GM15510 (cell line): ENCODE measurements at regions not wholly inside any gene's neighbourhood (a gene's known extent, or its start where the extent isn't known, plus 50 kb on each side); places are given as distances from the start of the nearest gene placed in this dataset.

Experiments
- POLR2A ChIP-seq: IDR thresholded peaks from 3 replicates; pipeline ENCODE4 v1.6.1; 2011; ENCODE audit warnings: borderline replicate concordance; ENCODE audit not compliant: insufficient read length; ENCODE audit errors: extremely low read depth

DNA sequence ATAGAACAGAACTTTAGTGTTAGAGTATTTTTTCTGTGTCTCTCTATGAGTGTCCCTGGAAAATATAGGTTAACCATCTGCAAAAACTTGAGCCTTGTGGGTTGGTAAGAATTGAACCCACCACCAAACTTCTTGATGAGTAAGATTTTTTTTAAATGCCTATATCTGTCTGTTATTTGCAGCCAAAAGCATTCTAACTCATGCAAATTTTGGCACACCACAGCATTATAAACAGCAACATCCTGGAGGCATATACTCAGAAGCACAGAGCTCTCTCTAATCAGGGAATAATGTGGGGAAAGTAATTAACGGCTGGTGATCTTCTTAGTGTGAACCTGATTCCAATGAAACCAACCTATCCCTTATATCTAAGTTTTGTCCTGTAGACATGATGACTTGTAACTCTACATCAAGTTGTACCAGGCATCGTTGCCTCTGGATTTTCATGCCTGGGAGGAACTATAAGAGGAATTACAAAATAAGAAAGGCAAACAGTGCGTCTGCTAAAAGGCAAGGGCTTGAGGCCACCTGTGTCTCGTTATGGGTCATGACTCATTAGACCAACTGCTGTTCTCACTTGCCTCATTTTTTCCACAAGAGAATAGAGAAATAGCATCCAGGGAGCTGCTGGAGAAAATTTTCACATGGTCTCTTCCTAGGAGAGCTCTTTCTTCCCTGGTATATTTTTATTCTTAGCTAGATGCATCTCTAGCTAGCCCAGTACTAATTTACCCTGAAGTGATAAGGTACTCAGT, 202.4 kb downstream of the CHIC2 start:
- TF ChIP-seq POLR2A = no peak

DNA sequence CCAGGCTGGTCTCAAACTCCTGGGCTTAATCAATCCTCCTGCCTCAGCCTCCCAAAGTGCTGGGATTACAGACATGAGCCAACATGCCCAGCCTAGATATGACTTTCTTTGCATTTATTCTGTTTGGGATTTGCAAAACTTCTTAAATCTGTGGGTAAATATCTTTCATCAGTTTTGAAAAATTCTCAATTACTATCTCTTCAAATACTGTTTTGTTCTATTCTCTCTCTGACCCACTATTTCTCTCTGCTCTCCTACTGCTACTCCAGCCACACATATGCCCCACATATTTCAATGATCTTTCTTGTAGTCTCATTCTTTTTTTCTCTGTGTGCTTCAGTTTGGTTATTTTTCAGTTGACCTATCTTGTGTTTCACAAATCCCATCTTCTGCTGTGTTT, 205.1 kb downstream of the CHIC2 start:
- TF ChIP-seq POLR2A = no peak

DNA sequence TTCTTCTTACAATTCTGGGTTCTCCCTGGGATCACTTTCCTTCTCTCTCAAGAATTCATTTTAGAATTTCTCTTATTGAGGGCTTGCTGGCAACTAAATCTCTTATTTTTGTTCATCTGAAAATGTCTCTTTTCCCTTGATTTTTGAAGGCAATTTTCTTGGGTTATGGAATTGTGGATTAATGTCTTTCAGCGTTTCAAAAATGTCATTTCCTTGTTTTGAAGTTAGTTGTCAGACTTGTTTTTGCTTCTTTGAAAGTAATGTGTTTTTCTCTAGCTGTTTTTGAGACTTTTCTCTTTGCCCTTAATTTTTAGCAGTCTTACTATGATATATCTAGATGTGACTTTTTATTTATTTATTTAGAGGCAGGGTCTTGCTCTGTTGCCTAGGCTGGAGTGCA, 205.7 kb downstream of the CHIC2 start:
- TF ChIP-seq POLR2A = no peak

DNA sequence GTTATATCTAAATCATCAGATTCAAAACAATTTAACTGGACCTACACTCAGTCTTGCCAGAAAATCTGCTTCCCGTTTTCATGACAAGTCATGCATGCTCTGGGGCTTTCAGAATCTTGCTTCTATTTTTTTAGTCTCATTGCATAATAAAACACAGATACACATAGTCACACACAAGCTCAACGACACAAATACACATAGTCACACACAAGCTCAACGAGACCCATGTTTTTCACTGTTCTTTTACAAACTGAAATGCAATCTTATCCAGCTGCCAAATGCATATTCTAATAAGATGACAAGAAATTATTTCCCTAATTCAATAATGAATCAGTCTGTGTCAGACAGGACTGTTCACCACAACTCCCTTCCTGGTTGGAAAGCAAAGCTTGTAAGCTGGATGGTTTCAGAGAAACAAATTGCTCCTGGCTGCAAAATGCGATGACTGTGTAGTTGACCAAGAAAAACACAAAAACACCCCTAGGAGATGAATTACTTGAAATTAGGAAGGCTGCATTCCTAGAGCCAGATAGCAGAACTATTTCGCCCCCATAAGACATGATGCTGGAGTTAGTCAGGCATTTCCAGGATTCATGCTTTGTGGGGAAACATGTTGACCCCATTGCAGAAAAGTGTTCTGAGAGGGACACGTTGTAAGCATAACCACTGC, 208.7 kb downstream of the CHIC2 start:
- no peak for TF ChIP-seq POLR2A

DNA sequence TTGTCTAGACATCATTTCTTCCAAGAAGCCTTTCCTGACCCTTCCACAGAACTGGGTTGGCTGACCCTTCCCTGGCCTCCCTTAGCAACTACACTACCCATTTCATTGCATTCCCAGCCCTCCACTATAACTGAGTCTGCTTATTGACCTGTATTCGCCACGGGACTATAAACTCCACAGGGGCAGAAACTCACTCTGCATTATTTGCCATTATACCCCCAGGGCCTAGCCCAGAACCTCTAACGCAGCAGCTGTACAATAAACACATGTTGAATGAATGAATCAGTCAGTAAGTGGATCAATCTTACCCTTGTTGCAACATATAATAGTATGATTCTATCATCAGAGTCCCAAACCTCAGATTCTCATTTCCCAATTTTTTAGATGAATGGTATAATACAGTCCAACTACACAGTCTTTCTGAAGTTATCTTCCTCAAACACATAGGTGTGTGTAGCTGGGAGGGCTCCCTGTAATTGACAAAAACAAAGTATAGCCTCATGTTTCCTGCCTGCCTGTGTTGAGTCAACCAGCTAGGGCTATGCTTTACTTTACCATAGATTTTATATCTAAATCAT, 209.3 kb downstream of the CHIC2 start:
- no peak for TF ChIP-seq POLR2A

DNA sequence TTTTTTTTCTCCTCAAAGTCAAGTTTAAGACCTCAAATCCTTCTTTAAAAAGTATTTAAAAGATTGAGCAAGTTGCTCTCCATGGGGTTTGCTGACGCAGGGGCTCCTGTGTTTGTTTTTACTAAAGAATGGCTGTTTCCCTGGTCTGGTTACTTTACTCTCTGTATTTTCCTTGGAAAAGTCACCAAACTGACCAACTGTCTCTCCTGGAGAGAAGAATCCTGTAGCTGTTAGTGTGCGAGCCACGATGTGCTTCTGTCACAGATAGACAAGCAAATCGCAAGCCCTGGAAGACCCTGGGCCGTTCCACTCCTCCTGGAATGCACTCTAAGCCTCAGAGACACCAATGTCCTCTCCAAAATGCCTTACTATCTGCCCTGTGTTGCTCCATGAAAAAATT, 212.1 kb downstream of the CHIC2 start:
- no peak for TF ChIP-seq POLR2A

DNA sequence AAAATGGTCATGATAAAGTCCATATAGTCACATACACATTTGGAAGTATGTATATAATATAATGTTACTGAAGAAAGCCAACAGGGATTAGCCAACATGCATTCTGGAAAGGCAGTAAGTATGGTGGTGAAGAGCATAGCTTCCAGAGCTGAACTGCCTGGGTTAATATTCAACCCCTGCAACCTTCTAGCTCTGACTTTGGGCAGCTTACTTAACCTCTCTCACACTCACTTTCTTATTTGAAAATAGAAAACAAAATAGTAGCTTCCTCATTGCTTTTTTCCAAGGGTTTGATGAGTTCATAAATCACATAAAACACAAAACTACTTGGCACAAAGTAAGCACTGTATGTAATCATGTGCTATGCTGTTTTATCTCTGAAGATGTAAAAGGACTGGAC, 216.4 kb downstream of the CHIC2 start:
- no peak for TF ChIP-seq POLR2A

DNA sequence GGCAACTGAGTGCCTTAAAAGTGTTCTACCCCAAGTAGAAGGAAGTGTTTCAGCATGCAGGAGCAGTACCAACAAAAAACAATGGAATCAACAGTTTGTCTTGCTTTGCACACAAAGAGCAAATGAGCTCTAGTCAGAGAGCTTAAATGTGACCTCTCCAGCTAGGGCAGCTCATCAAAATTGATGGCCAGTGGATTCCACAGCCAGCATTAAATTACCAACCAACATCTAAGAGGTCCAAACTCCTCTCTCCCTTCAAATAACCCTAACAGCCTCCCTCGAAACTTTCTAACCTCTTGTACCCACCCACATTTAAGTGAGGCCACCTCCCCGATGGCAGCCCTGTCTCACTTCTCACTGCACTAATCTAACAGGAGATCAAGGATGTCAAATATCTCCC, 219.9 kb downstream of the CHIC2 start:
- no peak for TF ChIP-seq POLR2A

DNA sequence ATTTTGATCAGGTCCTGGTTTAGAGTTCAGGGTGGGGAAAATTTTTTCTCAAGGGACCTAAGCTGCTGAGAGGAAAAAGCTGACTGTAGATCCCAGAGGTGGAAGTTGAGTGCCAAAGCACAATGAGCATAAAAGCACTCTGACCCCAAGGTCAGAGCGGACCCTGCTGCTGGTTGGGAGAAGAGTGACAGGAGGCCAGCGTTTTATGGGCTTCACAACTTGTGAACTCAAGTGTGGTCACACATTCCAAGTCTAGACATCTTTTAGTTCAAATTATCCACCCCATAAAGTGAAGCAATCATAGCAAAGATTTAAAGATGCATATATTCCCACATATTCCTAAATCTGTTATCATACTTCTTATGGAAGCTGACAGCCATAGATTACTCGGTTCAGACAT, 220.3 kb downstream of the CHIC2 start:
- no peak for TF ChIP-seq POLR2A

DNA sequence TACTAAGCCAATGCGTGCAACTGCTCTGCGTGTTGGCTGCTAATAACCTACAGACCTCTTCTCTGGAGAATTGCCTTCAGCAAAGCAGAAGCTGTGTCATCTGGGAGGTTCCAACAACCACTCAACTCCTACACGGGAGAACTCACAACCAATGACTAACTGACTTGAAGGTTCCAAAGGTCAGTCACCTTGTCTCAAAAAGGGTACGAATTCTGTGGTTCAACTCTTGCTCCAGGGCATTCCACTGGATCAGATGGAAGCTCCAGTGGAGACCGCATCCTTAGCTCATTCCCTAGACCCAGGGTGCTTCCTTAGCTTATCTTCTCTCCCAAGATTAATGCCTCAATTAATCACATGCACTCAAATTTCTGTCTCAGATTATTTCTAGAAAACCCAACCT, 222.7 kb downstream of the CHIC2 start:
- no peak for TF ChIP-seq POLR2A

DNA sequence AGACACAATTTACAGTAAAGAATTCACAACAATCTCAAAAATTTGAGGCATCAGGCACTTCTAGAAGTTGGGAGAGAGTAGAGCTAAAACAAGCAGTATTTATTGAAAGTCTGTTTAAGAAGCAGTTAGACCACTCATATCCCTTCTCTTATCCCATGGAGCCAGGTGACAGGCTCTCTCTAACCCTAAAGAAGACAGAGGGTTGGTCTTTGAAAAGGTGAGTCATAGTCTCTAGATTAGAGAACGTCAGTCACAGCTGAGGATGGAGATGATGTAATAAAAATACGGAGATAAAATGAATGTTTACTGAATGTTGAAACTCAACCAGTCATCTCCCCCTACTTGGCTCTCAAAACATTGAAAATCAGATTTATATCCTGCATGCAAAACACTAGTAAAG, 223.8 kb downstream of the CHIC2 start:
- TF ChIP-seq POLR2A = no peak

DNA sequence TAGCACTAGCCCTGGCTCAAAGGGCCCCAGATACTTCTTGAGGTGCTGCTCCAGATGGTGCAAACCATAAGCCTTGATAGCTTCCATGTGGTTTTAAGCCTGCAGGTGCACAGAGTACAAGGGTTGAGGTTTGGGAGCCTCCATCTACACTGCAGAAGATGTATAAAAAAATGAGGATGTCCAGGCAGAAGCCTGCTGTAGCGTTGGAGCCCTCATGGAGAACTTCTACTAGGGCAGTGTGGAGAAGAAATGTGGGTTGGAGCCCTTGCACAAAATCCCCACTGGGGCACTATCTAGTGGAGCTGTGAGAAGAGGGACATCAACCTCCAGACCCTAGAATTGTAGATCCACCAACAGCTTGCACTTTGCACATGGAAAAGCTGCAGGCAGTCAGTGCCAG, 231.9 kb downstream of the CHIC2 start:
- no peak for TF ChIP-seq POLR2A

DNA sequence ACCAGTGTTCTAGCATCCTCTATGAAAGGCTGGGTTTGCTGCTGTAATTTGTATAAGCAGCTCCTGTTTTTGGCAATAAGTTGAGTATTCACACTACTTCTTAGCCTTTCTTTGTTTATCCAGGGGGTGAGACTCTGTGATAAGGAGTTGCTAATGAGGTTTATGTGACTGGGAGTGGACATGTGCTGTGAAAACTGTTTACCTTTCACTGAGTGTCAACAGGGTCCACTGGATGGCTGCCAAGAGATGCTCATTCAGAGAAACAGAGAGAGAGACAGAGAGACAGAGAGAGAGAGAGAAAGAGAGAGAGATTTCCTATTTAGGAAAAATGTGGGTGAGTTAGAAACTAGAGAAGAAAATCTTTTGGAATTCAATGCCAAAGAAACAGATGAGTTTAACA, 233.9 kb downstream of the CHIC2 start:
- TF ChIP-seq POLR2A = no peak

DNA sequence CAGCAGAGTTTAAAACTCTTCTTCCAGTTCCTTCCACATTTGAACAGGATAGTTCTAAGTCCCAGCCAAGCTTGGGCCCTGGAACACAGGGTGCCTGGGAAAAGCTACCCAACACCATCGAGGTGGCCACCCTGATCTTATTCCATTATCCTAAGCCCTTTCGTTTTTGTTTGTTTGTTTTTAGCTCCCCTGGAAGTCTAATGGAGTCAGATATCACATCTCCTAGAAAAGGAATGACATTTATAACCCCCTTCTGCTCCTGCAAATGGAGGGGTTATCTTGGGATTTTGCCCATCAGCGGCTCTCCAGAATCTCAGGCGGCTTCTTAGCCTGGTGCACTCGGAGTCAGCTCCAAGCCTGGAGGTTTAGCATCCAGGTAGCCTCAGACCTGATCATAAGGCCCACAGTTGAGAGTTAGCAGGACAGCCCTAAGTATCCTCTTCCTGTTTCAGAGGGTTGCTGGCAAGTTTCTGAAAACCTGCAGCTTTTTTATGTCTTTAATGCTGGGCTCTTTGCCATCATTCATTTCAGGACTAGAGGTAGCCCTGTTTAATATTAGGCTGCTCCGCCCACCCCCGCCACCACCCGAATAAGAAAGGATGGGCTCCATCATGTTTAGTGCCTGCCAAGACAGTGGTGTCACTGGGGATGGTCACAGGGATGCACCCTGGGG, 230.0 kb upstream of the LNX1 start:
- TF ChIP-seq POLR2A = no peak

DNA sequence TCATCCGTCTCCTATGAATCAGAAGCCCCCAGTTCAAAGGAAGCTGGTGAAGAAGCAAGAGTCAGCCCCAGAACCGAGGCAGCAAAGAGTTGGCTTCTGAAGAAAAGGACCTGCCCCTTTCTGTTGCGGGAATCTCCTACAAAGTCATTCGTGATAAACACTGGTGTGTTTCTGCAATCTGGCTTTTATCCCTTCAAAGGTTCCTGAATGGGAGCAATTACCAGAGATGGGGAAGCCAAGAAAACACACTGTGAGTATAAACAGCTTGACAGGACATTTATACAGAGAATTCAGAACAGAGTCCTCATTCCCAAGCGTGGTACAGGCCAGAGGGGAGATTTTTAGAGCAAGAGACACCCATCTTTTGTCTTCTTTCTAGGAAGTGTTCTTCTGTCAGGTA, 226.8 kb upstream of the LNX1 start:
- no peak for TF ChIP-seq POLR2A
